ENCODE measurements at regions not wholly inside any gene's neighbourhood (a gene's known extent, or its start where the extent isn't known, plus 50 kb on each side); places are given as distances from the start of the nearest gene placed in this dataset.
"Not testable (repeated sequence)": the region's sequence is repeated elsewhere in the genome, so short reads cannot be mapped to it uniquely, and the experiment has no call there.

DNA sequence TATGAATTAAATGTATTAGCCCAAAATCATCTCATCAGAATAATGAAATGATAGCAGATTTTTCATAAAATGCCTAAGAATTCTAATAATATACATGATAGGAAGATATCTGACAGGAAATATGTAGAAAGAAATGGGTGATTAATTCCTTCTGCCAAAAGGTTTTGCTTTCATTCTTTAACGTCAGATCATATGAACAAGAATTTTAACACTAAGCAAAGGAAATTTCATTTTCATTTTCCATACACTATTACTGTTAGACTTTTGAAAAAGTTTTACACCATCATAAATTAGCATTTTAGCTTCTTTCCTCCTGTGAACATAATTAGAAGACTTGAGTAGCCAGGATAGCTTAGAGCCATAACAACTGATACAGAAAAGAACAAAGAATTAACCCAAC is 1099.9 kb downstream of the NSUN3 start:
- DNase-seq (ENCODE audit: extremely low read depth in 1 of 11, low read depth in 9 of 11, low spot score in 4 of 11), result no peak

DNA sequence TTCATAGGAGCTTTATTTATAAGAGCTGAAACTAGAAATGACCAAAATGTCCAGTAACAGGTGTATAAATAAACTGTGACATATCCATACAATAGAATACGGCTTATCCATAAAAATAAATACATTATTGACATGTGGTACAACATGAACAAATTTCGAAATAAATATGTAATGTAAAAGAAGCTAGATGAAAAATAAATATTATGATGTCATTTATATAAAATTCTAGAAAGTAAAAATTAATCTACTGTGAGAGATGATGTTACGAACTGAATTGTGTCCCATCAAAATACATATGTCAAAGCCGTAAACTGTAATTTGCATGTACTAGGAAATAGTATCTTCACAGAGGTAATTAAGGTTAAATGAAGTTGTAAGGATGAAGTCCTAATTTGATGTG is 1104.9 kb downstream of the NSUN3 start:
- no peak for DNase-seq (ENCODE audit: extremely low read depth in 1 of 11, low read depth in 9 of 11, low spot score in 4 of 11)

DNA sequence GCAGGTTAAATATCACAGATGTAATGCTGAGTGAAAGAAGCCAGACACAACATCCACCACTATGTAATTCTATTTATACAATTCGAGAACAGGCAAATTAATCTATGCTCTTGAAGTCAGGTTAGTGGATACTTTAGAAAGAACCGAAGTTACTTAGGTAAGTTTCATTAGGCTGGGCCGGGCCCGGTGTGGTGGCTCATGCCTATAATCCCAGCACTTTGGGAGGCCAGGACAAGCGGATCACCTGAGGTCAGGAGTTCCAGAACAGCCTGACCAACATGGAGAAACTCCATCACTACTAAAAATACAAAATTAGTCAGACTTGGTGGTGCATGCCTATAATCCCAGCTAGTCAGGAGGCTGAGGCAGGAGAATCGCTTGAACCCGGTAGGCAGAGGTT is 1105.7 kb downstream of the NSUN3 start:
- no peak for DNase-seq (ENCODE audit: extremely low read depth in 1 of 11, low read depth in 9 of 11, low spot score in 4 of 11)

DNA sequence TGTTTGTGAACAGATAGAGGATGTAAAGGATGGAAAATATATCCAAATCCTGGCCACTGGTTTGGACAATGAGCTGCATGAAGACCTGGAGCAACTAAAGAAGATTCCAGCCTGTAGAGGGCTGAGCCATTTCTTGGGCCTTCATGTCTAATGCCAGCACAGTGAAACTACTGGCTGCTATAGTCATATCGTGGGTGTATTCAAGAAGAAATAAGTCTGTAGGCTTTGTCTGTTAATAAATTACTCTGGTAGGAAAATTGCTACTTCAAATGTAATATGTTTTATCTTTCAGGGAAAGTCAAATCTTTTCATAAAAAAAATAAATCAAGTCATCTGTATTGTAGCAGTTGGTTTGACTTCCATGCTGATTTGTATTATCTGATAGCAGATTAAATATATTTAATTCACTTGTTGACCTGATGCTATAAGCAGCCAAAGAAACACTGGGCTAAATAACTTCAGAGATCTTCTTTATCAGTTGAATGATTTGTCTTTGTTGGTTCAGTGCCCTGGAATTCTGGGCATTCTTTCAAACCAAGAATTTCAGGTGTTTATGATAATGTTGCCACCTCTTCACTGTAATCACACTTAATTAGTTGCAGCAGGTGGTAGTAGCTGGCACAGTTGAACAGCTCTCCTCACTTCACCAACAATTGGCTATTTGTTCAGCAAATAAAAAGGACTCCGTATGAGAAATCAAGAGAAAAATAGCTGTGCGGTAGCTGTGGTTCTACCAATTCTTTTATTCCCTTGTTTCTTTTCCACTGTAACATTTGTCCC is 1109.5 kb downstream of the NSUN3 start:
- no peak for DNase-seq (ENCODE audit: extremely low read depth in 1 of 11, low read depth in 9 of 11, low spot score in 4 of 11)

DNA sequence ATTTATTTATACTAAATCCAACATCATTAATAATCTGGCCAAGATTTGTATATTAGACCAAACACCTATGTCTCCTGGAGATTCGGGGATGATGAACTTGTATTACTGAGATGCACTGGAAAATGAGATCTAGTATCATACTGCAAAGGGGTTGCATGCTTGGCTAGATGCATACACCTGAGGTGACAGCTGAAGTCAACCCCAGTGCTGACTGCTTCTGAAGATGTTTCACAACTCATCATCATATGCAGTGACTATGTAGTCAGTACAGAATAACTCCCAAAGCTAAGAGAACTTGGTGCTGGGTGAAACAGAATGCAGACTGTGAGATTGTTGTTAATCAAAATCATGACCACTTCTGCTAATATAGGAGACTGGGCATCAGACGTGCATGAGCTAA is 1114.2 kb downstream of the NSUN3 start:
- DNase-seq (ENCODE audit: extremely low read depth in 1 of 11, low read depth in 9 of 11, low spot score in 4 of 11), result no peak

DNA sequence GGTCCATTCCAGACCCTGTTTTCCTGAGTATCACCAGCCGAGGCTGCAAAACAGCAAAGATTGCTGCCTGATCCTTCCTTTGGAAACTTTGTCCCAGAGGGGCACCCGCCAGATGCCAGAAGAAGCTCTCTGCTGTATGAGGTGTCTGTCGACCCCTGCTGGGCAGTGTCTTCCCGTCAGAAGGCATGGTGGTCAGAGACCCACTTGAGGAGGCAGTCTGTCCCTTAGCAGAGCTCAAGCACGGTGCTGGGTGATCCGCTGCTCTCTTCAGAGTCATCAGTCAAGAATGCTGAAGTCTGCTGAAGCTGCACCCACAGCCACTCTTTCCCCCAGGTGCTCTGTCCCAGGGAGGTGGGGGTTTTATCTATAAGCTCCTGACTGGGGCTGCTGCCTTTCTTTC is 1121.2 kb downstream of the NSUN3 start:
- DNase-seq (ENCODE audit: extremely low read depth in 1 of 11, low read depth in 9 of 11, low spot score in 4 of 11), result no peak

DNA sequence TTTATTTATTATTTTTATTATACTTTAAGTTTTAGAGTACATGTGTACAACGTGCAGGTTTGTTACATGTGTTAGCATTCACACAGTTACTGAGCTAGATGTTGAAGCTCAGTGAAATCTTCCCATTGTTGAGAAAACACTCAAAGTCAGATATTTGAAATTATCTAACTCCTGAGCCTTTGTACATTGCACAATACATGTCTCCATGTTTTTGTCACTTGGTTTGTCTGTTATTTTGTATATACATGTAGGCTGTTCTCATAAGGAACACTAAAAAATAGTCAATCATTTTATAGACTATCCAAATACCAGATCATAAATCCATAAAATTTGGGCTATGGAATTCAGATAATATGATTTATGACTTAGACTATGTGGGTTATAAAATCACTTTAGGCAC is 1126.5 kb downstream of the NSUN3 start:
- no peak for DNase-seq (ENCODE audit: extremely low read depth in 1 of 11, low read depth in 9 of 11, low spot score in 4 of 11)

DNA sequence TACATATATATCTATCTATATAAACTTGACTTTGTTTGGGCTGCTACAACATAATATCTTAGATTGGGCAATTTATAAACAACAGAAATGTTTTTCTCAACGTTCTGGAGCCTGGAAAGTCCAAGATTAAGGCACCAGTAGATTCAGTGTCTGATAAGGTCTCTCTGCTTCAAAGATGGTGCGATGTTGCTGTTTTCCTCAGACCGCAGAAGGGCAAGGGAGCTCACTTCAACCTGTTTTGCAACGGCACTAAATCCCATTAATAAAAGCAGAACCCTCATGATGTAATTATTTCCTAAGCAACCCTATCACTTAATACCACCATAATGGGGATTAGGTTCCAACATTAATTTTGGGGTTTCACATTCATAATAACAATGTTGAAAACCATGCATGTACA is 1134.8 kb downstream of the NSUN3 start:
- no peak for DNase-seq (ENCODE audit: extremely low read depth in 1 of 11, low read depth in 9 of 11, low spot score in 4 of 11)

DNA sequence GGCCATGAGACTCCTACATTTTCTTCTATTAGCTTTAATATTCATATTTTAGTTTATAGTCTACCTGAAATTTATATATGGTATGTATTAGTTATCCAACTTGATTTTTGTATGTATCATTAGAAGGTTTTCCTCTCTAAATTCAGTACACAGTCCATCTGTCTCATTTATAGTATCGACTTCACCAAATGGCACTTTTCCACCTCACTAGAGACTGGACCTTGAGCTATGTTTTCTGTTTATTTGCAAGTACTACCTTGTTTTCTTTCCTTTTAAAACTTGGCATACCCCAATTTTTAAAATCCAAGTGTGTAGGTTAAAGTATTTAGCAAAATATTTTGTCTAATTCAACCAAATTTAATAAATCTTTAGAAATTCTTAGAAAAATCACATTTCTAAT is 1137.5 kb downstream of the NSUN3 start:
- DNase-seq (ENCODE audit: extremely low read depth in 1 of 11, low read depth in 9 of 11, low spot score in 4 of 11), result no peak

DNA sequence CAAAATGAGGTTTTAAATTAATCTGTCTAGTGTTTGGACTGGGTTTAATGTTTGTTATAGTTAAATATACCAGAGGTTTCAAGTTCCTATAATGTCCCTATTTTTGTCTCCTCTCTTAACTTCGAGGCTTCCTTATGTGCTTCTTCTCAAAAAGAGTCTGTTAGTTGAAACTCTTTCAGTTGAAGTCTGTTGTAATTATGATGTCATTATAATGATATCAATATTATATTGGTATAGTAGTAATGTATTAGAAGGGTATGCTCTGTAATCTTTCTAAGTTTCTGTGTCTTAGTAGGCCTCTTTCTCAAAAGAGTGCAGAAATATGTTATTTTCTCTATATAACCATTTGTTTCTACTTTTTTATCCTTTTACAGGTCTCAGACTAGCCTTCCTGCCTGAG is 1148.0 kb downstream of the NSUN3 start:
- no peak for DNase-seq (ENCODE audit: extremely low read depth in 1 of 11, low read depth in 9 of 11, low spot score in 4 of 11)

DNA sequence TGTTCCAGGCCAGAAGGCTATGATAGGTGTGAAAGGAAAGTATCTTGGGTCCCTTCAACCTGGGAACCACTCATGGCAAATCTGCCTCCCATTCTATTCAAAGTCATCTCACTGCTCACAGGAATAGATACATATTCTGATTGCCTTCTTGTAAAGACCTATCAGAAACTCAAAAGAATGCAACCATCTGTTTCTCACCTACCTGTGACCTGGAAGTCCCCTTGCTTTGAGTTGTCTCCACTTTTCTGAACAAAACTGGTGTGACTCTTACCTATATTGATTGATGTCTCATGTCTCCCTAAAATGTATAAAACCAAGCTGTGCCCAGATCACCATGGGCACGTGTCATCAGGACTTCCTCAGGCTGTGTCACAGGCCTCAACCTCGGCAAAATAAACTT is 1149.3 kb downstream of the NSUN3 start:
- no peak for DNase-seq (ENCODE audit: extremely low read depth in 1 of 11, low read depth in 9 of 11, low spot score in 4 of 11)

DNA sequence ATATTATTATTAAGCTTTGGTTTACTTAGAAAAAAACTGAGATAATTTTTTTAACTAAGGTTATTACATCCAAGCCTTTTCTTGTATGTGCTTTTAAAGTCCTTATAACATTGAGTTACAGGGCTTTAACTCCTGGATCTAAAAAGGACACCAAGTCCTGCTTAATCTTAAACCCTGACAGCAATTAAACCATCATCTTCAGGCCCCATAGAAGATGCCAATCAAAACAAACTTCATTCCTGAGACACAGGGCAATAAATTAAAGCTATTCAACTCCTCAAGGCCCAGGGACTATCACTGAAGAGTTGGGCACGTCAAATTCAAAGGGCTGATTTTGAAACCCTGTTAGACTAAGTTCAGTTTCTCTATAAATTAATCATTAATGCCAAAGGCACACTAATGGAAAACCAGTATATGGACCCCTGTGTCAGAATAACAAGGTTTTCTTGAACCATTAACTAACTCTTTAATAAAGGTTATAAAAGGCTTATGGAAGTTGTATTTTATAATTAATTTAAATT is 1152.6 kb downstream of the NSUN3 start:
- peak in 1 of 11 donors; percentile 4 for DNase-seq (ENCODE audit: extremely low read depth in 1 of 11, low read depth in 9 of 11, low spot score in 4 of 11)

DNA sequence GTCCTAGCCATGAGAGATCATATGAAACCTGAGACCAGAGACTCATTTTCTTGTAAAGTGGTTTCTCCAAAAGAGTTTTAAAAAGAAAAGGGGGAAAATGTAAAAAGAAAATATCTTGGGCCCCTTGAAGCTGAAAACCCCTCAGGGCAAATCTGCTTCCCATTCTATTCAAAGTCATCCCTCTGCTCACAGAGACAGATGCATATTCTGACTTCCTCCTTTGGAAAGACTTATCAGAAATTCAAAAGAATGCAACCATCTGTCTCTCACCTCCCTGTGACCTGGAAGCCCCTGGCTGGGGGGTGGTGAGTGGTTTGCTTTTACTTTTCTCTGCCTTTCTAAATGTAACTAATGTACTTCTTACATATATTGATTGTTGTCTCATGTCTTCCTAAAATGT is 1154.8 kb downstream of the NSUN3 start:
- no peak for DNase-seq (ENCODE audit: extremely low read depth in 1 of 11, low read depth in 9 of 11, low spot score in 4 of 11)

DNA sequence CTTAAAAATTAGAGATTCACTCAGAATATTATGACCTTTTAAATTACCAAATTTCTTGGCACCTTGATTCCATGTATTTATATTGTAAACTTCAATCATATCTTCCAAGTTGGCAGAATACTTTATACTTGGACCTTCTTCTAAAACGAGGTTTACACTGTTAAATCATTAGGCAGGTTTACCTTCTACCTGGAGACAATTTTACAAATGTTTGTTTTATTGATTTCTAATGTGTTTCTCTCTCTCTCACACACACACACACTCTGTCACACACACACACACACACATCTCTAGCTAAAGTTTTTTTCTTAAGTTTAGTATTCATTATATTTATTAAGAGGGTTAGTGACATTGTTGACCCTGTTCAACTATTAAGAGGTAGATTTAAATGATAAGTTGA is 1155.6 kb downstream of the NSUN3 start:
- no peak for DNase-seq (ENCODE audit: extremely low read depth in 1 of 11, low read depth in 9 of 11, low spot score in 4 of 11)

DNA sequence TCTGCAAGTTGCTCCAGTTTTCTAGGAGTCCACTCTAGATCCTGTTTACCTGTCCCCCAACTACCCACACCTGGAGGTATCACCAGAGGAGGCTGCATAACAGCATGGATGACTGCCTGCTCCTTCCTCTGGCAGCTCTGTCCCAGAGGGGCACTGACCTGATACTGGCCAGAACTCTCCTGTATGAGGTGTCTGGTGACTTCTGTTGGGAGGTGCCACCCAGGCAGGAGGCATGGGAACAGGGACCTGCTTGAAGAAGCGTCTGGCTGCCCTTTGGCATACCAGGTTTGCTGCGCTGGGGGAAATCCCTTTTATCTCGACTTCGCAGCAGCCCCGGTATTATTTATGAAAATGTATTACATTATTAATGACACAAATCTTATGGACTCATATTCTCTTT is 1163.6 kb downstream of the NSUN3 start:
- DNase-seq (ENCODE audit: extremely low read depth in 1 of 11, low read depth in 9 of 11, low spot score in 4 of 11), result no peak

DNA sequence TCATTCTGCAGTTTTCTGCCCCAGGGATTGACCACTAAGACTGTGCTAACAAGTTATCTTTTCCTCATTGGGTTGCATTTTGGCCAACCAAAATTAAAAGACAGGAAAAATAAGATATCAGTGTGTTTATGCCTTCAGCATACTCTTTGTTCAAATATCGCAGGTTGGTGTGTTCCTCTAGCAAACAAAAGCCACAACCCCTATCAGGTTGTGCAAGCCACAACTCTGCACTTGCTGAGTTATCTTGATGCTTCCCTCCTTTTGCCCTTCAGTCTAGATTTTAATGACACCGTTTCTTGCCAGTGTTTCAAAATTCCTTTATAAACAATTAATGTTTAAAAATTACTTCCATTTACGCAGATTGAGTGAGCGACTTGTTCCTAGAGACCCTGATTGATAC is 1164.2 kb downstream of the NSUN3 start:
- no peak for DNase-seq (ENCODE audit: extremely low read depth in 1 of 11, low read depth in 9 of 11, low spot score in 4 of 11)

DNA sequence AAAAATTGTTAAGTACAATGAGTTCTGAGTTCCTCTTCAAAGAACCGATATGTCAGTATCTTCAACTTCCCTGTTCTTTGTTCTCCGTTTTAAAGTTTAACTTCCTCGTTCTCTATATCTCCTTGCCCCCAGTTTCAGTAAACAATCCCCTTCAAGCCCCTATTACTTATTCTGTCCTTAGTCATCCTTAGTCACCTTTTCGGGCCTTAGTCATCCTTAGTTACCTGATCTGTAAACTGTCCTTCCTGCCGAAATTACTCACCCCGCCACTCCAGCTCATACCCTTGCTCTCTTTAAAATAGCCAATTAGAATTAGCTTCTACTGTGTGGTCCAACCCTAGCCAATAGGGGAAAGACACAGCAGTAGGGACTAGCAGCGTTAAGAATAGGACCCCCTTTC is 1165.6 kb downstream of the NSUN3 start:
- no peak for DNase-seq (ENCODE audit: extremely low read depth in 1 of 11, low read depth in 9 of 11, low spot score in 4 of 11)

DNA sequence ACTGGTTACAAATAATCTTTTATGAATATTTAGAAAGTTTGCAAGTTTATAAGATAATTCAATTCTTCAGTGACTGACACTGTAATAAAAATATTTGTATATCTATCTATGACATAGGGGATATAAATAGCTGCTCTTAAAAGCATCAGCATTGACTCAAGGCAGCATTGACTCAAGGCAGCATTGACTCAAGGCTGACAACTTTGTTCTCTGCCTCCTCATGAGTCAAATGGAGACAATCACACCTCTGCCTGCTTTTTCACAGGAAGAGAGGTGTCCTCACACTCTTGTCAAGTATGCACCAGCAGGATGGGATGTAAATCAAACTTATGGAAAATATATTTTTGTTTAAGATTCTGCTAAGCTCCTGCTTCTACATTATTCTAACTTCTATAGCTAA is 1173.1 kb downstream of the NSUN3 start:
- DNase-seq (ENCODE audit: extremely low read depth in 1 of 11, low read depth in 9 of 11, low spot score in 4 of 11), result no peak

DNA sequence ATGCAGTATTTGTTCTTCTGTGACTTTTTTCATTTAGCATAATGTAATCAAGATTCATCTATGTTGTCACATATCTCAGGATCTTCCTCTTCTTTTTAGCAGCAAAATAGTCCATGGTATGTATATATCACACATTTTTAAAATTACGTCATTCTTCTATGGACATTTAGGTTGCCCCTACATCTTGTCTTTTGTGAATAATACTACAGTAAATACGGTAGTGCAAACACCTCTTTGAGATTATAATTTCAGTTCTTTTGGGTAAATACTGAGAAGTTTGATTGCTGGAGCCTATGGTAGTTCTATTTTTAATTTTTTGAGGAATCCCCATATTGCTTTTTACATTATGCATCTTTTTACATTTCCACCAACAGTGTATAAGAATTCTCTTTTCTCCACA is 1174.9 kb downstream of the NSUN3 start:
- no peak for DNase-seq (ENCODE audit: extremely low read depth in 1 of 11, low read depth in 9 of 11, low spot score in 4 of 11)

DNA sequence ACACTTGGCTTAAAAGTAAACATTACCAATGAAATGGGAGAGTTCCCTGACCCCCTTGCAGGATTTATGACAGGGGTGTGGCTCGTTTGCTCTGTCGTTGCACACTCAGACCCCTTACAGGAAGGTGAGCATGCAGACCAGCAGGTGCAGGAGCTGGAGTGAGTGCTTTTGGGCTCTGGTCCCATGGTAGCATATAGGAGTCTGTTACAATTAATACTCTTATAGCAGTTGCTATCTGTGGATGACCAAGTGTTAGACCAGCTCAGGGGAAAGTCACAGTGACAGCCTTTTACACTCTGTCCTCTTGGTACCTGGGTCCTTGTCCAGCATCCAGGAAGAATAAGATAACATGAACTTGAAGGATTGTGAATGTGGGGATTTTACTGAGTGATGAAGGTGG is 1177.5 kb downstream of the NSUN3 start:
- no peak for DNase-seq (ENCODE audit: extremely low read depth in 1 of 11, low read depth in 9 of 11, low spot score in 4 of 11)

DNA sequence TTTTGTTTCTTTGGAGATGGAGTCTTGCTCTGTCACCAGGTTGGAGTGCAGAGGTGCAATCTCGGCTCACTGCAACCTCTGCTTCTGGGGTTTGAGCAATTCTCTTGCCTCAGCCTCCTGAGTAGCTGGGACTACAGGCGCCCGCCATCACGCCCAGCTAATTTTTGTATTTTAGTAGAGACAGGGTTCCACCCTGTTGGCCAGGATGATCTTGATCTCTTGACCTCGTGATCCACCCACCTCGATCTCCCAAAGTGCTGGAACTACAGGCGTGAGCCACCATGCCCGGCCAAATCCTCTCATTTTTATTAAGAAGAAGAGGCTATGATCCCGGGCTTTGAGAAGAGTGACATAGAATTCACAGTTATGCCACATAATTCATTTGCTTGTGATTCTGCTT is 1178.4 kb downstream of the NSUN3 start:
- DNase-seq (ENCODE audit: extremely low read depth in 1 of 11, low read depth in 9 of 11, low spot score in 4 of 11), result not testable (repeated sequence)

All from renal cortex interstitium (tissue), 11 donors.